Muscle layer of duodenum (tissue), 2 donors: ENCODE measurements at regions not wholly inside any gene's neighbourhood (a gene's known extent, or its start where the extent isn't known, plus 50 kb on each side); places are given as distances from the start of the nearest gene placed in this dataset.

Source experiments
- H3K27ac ChIP-seq: one replicate; pipeline ENCODE4 v1.7.0; 2013; ENCODE audit warnings: mild to moderate bottlenecking, low read length
- H3K27me3 ChIP-seq: one replicate; pipeline ENCODE4 v1.7.0; 2013; ENCODE audit warnings: low read depth, mild to moderate bottlenecking, control low read depth, low read length
- H3K36me3 ChIP-seq, 2 donors: one replicate each; pipeline ENCODE4 v1.7.0; 2013; ENCODE audit warnings: low read length in 2 of 2, control low read depth in 1 of 2, mild to moderate bottlenecking in 1 of 2; ENCODE audit not compliant: insufficient read depth in 2 of 2, control insufficient read depth in 1 of 2
- H3K4me1 ChIP-seq, 2 donors: one replicate each; pipeline ENCODE4 v1.7.0; 2013; ENCODE audit warnings: low read length in 2 of 2, mild to moderate bottlenecking in 2 of 2, control low read depth in 1 of 2, moderate library complexity in 1 of 2; ENCODE audit not compliant: insufficient read depth in 2 of 2, control insufficient read depth in 1 of 2
- H3K4me3 ChIP-seq, 2 donors: one replicate each; pipeline ENCODE4 v1.7.0; 2013; ENCODE audit warnings: low read length in 2 of 2, low read depth in 1 of 2, mild to moderate bottlenecking in 1 of 2
- H3K9me3 ChIP-seq, 2 donors: one replicate each; pipeline ENCODE4 v1.7.0; 2013; ENCODE audit warnings: low read length in 2 of 2, control low read depth in 1 of 2, mild to moderate bottlenecking in 1 of 2; ENCODE audit not compliant: control insufficient read depth in 1 of 2
- donor health status: healthy.

DNA sequence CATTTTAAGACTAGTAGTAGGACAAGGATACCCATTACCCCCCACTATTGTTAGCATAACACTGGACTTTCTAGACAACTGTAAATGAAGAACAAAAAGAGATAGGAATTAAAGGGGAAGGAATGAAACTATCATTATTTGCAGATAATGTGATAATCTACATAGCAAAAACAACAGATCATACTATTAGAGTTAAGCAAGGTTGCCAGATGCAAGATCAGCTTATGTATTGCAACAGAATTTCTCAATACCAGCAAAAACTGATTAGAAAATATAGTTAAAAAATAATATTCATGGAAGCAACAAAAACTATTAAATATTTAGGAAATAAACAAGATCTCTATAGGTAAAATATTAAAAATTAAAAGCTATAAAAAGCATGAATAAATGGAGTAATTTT, 194.4 kb upstream of the SPRED2 start:
- H3K4me3 ChIP-seq, result no peak overlapping the region
- no peaks in the 10 kb centered on the region for H3K4me1 ChIP-seq
- H3K27me3 ChIP-seq, result no peaks in the 10 kb centered on the region
- H3K36me3 ChIP-seq, result no peaks in the 10 kb centered on the region
- no peak overlapping the region for H3K27ac ChIP-seq
- no peaks in the 10 kb centered on the region for H3K9me3 ChIP-seq

- H3K27me3 ChIP-seq, result no peaks in the 10 kb centered on the region
- no peak overlapping the region for H3K4me3 ChIP-seq
- H3K27ac ChIP-seq, result no peak overlapping the region
- H3K36me3 ChIP-seq, result no peaks in the 10 kb centered on the region
- no peaks in the 10 kb centered on the region for H3K9me3 ChIP-seq
- no peaks in the 10 kb centered on the region for H3K4me1 ChIP-seq
Measured at GRCh38 chr2:65625982-65626381, 193.6 kb upstream of the SPRED2 start.

DNA sequence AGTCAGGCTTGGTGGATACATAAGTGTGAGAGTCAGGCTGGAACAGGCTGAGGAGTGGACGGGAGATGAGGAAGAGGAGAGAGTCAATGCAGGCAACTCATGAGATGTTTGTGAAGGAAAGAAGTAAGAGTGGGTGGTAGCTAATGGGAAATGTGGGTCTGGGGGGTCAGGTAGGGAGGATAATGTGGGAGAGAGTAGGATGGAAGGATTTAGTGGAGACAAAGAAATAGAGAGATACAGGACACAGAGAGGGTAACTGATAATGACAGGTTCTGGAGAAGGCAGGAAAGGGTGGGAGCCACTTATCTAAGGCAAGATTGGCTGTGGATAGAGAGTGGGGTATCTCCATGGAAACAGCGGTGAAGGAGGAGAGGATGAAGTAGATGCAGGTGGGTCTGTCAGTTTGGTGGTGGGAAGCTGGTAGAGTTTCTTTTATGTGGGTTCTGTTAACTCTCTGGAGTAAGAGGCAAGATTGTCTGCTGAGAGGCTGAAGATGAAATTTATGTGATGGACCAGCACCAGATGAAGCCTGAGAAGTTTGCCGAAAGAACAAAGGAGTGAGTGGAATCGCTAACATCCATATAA, 190.6 kb upstream of the SPRED2 start:
- Histone ChIP-seq H3K4me3 (no peak overlapping the region), H3K36me3 (no peaks in the 10 kb centered on the region), H3K27ac (no peak overlapping the region), H3K9me3 (no peaks in the 10 kb centered on the region), H3K4me1 (no peaks in the 10 kb centered on the region), H3K27me3 (no peaks in the 10 kb centered on the region)

DNA sequence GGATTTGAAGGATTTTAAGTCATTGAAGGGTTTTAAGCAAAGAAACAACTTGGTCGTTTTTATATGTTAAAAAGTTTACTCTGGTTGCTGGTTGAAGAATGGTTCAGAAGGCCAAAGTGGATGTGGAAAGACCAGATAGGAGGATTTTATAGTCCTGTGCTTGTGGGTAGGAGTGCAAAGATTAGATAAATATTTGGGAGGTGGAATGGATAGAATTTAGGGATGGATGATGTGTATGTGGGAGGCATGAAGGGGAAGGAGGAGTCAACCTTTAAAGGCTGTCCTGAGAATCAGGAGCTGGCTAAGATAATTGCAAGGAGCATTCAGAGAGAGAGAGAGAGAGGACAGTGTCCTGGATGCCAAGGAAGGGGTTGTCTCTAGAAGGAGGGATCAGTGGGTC, 190.1 kb upstream of the SPRED2 start:
- Histone ChIP-seq H3K4me1 (no peaks in the 10 kb centered on the region), H3K27ac (no peak overlapping the region), H3K36me3 (no peaks in the 10 kb centered on the region), H3K9me3 (no peaks in the 10 kb centered on the region), H3K4me3 (no peak overlapping the region), H3K27me3 (no peaks in the 10 kb centered on the region)

DNA sequence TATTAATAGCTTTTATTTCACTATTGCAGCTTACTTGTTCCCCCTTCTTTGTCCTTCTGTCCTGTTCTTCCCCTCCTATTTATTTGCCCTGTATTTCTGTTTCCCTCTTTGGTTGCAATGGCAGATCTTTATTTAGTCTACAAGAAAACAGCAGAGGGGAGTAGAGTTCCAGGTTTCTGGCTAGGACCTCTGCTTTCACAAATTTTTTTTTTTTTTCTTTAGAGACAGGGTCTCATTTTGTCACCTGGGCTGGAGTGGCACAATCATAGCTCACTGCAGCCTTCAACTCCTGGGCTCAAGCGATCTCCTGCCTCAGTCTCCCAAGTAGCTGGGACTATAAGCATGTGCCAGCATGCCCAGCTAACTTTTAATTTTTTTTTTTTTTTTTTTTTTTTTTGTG, 188.1 kb upstream of the SPRED2 start:
- Histone ChIP-seq H3K27ac (no peak overlapping the region), H3K9me3 (no peaks in the 10 kb centered on the region), H3K27me3 (no peaks in the 10 kb centered on the region), H3K4me3 (no peak overlapping the region), H3K36me3 (no peaks in the 10 kb centered on the region), H3K4me1 (no peaks in the 10 kb centered on the region)

GRCh38 chr2:65620026-65620425, 187.6 kb upstream of the SPRED2 start:
- Histone ChIP-seq H3K9me3 (no peaks in the 10 kb centered on the region), H3K36me3 (no peaks in the 10 kb centered on the region), H3K4me1 (no peaks in the 10 kb centered on the region), H3K4me3 (no peak overlapping the region), H3K27me3 (no peaks in the 10 kb centered on the region), H3K27ac (no peak overlapping the region)

- no peak overlapping the region for H3K27ac ChIP-seq
- H3K4me1 ChIP-seq, result peaks cover 0 to 7% of the 10 kb centered on the region in 2 donors
- H3K4me3 ChIP-seq, result no peak overlapping the region
- H3K27me3 ChIP-seq, result no peaks in the 10 kb centered on the region
- H3K36me3 ChIP-seq, result no peaks in the 10 kb centered on the region
- no peaks in the 10 kb centered on the region for H3K9me3 ChIP-seq
Measured at GRCh38 chr2:65615602-65616001, 183.2 kb upstream of the SPRED2 start.

GRCh38 chr2:65613968-65614555, 181.7 kb upstream of the SPRED2 start:
- H3K9me3 ChIP-seq, result no peaks in the 10 kb centered on the region
- H3K27me3 ChIP-seq, result no peaks in the 10 kb centered on the region
- H3K4me1 ChIP-seq, result peaks cover 0 to 7% of the 10 kb centered on the region in 2 donors
- H3K27ac ChIP-seq, result no peak overlapping the region
- H3K36me3 ChIP-seq, result no peaks in the 10 kb centered on the region
- no peak overlapping the region for H3K4me3 ChIP-seq

GRCh38 chr2:65611488-65611887, 179.1 kb upstream of the SPRED2 start:
- peaks cover 0 to 7% of the 10 kb centered on the region in 2 donors for H3K4me1 ChIP-seq
- H3K36me3 ChIP-seq, result no peaks in the 10 kb centered on the region
- no peak overlapping the region for H3K27ac ChIP-seq
- H3K27me3 ChIP-seq, result no peaks in the 10 kb centered on the region
- no peak overlapping the region for H3K4me3 ChIP-seq
- H3K9me3 ChIP-seq, result no peaks in the 10 kb centered on the region

DNA sequence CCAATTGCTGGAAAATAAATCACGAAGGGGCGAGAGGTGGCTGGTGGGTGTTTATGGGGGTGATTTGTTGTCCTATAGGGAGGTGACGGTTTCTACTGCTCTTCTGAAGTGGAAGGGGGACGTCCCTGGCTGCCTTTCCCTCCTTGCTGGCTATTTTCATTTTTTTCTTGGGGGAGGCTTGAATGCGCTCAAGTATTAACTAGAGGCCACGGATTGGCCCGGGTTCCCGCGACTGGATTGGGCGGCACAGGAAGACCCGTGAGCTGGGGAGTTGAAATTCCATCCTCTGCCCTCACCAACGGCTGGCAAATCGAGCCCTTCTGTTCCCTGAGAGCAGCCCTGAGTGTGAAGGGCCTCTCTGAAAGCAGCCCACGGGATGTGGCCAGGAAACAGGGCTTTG, 176.5 kb upstream of the SPRED2 start:
- H3K36me3 ChIP-seq, result no peaks in the 10 kb centered on the region
- H3K27me3 ChIP-seq, result no peaks in the 10 kb centered on the region
- H3K4me1 ChIP-seq, result peaks cover 0 to 7% of the 10 kb centered on the region in 2 donors
- H3K27ac ChIP-seq, result no peak overlapping the region
- H3K9me3 ChIP-seq, result no peaks in the 10 kb centered on the region
- no peak overlapping the region for H3K4me3 ChIP-seq

DNA sequence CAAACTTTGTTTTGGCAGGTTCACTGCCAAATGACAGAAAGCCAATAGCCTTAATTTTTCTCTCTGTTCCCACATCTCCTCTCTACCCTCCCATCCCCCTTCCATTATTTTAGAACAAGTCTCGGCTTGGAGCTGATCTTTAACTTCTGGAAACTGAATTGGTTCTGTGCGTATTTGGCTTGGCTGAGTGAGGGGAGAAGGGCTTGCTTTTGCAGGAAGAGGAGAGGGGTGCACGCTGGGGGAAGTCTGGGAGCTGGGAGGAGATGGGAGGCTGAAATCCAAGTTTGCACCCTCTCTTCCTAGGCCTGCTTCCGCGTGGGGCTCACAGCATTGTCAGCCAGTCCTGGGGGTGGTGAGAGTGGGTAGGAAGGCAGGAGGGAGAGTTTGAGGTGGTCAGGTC, 176.1 kb upstream of the SPRED2 start:
- Histone ChIP-seq H3K4me1 (peaks cover 0 to 7% of the 10 kb centered on the region in 2 donors), H3K27me3 (no peaks in the 10 kb centered on the region), H3K4me3 (no peak overlapping the region), H3K9me3 (no peaks in the 10 kb centered on the region), H3K36me3 (no peaks in the 10 kb centered on the region), H3K27ac (no peak overlapping the region)

DNA sequence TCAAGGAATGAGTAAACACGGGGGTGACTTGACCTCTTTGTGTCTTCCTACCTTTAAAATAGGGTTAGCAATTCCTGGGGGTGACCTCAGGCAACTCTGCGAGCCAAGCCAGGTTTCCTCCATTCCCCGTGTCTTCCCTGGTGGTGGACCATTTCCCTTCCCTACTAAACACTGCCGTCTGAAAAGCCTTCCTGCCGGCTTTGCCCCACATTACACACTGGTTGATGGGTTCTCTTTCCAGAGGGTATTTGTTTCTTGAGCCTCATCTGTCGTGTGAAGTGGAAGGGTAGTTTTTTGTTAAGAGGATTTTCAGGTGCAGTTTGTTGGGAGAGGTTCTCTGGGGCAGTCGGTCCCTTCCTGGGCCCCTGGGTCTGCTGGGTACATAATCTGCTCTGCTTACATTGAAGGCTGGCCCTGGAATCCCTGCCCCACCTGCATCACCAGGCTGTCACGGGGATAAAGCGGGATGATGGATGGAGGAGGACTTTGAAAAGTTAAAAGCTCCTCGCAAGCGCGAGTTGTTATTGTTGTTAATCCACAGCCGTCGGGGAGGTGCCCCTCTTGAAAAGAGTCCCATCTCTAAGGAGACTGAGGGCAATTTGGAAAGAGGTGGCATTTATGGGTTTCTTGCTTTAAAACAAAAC, 175.4 kb upstream of the SPRED2 start:
- H3K9me3 ChIP-seq, result no peaks in the 10 kb centered on the region
- no peaks in the 10 kb centered on the region for H3K27me3 ChIP-seq
- no peak overlapping the region for H3K4me3 ChIP-seq
- H3K4me1 ChIP-seq, result peaks cover 0 to 7% of the 10 kb centered on the region in 2 donors
- no peak overlapping the region for H3K27ac ChIP-seq
- H3K36me3 ChIP-seq, result no peaks in the 10 kb centered on the region
